ENCODE measurements at regions not wholly inside any gene's neighbourhood (a gene's known extent, or its start where the extent isn't known, plus 50 kb on each side); places are given as distances from the start of the nearest gene placed in this dataset.

DNA sequence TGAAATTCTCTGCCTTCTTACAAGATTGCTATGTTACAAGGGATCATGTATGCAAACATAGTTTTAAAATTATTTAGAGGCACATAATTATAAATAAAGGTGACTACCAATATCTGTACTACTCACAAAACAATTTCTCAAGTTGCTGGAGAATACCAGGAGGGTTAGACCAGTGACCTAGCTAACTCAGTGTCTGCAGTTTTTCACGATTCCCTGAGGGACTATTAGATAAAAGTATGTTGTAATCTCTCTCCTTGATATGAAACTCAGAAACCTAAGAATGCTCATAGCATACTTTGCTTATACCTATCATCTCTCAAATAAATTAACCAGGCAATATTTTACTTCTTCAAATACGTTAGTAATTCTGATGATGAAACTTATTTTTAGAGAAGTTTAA, 534.0 kb upstream of the ANKRD30A start:
- TF ChIP-seq, protein P1, sequence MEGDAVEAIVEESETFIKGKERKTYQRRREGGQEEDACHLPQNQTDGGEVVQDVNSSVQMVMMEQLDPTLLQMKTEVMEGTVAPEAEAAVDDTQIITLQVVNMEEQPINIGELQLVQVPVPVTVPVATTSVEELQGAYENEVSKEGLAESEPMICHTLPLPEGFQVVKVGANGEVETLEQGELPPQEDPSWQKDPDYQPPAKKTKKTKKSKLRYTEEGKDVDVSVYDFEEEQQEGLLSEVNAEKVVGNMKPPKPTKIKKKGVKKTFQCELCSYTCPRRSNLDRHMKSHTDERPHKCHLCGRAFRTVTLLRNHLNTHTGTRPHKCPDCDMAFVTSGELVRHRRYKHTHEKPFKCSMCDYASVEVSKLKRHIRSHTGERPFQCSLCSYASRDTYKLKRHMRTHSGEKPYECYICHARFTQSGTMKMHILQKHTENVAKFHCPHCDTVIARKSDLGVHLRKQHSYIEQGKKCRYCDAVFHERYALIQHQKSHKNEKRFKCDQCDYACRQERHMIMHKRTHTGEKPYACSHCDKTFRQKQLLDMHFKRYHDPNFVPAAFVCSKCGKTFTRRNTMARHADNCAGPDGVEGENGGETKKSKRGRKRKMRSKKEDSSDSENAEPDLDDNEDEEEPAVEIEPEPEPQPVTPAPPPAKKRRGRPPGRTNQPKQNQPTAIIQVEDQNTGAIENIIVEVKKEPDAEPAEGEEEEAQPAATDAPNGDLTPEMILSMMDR (conservative IDR thresholded peaks at IDR 0.05; ENCODE audit: low read length), result no peak
- no peak for TF ChIP-seq EZH2phosphoT487 (IDR thresholded peaks at IDR 0.05; ENCODE audit: borderline replicate concordance)

Measured in Loucy (cell line).